GM21717 (cell line): ENCODE measurements at regions not wholly inside any gene's neighbourhood (a gene's known extent, or its start where the extent isn't known, plus 50 kb on each side); places are given as distances from the start of the nearest gene placed in this dataset.

Experiments used
- ATAC-seq: cut with Tn5 transposase; IDR thresholded peaks from one replicate; pipeline ENCODE4 v1.9.1; 2021; ENCODE audit warnings: mild to moderate bottlenecking, moderate library complexity; ENCODE audit not compliant: unreplicated experiment

DNA sequence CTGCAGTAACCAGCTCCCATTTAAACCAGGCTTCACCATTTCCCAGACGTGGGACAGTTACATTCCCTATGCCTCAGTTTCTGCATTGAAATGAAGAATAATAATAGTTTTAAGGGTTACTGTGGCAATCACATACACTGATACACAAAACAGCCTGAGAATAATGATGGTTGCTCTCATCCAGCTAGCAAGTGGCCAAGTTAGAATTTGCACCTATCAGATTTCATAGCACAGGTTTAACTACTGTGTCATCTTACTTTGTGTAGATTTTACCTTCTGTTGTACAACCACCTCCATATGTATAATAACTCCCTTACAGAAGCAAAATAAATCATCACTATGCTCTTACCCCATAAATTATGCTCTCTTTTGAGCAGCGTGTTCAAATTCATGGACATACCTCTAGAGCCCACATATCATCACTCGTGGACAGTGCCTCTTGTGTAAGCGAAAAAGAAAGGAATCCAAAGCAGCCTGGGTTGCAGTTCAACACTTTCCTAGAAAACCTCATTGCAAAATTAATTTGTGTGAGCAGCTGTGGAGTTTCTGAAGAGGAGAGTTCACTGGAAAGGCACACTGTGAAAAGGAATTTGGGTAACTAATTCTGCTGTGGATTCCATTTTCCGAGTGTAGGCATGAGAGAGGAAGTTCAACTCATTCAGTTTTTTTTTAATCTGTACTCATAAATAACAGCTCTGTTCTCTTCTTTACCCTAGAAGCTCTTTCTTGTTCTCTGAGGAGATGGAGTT lies 492.5 kb downstream of the ARL4A start:
- ATAC-seq, result no peak

DNA sequence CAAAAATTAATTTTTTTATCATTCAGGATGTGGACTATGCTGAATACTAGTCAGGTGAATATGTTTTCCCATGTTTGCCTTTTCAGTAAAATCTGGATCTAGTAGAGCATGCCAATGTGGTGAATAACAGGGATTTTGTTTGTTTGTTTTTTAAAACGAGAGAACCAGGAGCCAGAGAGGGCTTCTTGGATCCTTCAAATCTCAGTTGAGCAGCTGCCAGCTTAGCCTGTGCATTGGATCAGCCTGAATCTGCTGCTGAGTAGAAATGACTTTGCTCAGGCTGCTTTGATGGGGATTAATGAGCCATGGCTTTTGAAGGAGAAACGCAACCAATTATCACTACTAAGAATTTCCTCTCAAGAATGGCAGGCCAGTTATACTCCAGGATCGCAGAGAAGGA lies 493.8 kb downstream of the ARL4A start:
- ATAC-seq, result no peak

DNA sequence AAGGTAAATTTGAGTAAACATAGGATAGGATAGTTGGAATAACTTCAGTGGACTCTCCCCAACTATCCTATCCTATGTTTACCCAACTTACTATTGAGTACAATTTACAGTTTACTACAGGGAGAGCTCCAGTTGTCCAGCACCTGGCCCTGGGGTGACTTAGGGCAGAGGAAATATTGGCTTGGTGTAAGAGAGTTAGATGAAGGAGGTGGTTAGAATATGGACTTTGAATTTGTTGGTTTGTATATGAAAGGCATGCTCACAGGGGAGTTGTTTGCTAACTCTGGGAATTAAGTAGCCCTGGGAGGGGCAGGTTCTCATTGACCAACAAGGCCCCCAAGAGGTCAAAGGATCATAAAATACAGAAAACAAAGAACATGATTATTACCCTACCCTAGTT lies 497.7 kb downstream of the ARL4A start:
- no peak for ATAC-seq

DNA sequence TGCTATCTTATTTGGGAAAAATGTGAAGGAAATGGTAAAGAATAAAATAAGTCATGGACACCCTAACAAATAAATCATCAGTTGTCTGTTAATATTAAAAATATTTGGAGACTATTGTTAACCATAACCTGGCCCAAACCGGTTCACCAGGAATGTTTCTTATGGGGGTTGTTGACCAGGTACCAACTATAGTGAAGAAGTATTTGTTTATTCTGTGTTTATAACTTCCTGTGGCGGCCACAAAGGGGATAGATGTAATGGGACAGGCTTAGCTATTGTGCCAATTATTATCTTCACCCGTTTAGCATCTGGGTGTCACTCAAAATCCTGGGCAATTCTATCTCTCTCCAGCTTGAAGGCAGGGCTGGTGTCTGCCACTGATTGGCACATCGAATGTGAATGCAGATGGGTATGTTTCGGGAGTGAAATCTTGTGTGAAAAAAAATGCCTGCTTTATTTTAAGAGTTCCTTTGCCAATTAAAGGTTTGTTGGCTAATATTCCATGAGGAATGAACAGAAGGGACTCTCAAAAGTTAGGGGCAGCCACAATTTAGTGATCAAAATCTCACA lies 500.9 kb downstream of the ARL4A start:
- no peak for ATAC-seq

DNA sequence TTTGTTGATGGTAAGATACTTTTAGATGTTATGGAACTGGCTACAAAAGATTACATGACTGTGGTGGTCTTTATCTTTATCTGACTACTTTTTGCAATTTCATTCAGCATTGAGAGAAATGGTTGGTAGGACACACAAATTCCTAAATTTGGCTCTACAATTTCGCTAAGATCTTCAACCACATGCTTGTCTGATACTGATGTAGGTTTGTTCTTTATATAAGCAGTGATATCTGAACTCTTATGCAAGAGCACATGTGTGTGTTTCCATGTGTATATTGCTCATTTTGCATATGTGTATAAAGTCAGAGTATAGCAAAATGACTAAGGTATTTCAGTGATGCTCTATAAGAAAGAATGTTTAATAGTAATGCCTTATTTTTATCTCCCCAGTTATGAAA lies 501.5 kb downstream of the ARL4A start:
- no peak for ATAC-seq

DNA sequence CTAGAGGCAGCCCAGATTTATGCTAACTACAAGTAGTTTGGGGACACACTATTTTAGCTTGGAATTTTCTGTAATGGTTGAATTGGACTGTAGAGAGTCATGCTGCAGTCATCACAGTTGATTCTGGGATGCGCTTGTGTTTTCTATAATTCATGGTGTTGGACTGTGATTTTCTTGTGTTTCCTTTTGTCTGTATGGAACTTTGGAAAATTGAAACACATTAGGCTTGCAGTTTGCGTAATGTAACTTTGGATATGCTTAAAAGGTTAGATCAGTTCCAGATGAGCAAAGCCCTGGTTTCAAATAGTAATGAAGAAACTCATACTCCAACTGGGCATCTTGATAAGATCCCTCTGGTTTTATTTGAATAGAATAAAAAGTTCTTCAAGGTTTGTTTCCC lies 502.2 kb downstream of the ARL4A start:
- no peak for ATAC-seq

DNA sequence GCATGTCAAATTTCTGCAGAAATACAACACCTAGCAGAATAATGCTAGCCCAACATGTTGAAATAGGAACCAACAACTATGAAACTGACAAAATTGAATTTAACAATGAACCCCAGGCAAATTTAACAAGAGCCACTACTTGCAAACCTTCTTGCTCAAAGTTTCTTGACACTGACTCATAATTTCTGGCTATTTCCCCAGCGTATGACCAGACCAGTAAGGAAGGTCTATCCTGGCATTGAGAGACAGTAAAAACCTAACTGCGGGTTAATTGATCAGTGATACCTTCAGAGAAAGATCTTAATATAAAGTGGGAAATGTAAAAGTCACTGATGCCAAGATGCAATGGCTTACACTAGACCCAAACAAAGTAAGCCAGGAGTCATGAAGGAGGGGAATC lies 510.1 kb downstream of the ARL4A start:
- no peak for ATAC-seq

DNA sequence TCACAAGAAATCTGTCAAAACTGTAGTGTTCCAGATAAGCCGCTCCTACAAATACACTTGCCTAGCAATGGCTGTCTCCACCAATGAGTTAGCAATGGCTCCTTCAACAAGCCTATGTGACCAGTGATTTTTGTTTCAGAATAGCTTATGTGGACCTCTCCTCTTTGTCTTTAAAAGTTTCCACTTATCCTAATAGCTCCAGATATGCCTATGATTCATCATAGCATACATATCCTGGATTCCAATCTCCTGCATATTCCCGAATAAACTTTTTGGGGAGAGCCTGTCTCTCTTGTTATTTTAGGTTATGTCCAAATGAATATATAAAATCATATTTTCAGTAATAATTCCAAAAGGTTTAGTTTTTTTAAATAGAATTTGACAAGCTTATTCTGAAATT lies 510.6 kb downstream of the ARL4A start:
- ATAC-seq, result no peak

DNA sequence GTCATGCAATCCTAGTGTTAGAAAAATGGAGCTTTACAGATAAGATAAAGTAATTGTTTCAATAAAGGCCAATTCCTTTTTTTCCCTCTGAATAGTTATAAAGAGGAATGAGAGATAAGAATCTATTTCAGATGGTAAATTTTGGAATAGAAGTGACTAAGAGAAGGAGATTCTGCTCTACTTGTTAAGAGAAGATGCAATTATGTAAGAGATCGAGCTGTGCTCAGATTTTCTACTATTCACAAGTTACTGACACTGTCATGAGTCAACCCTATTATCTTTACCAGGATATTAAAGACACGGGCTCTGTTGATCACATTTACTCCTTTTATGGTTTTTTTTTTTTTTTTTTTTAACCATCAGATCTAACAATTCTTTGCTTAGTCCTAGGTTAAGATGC lies 511.3 kb downstream of the ARL4A start:
- no peak for ATAC-seq

DNA sequence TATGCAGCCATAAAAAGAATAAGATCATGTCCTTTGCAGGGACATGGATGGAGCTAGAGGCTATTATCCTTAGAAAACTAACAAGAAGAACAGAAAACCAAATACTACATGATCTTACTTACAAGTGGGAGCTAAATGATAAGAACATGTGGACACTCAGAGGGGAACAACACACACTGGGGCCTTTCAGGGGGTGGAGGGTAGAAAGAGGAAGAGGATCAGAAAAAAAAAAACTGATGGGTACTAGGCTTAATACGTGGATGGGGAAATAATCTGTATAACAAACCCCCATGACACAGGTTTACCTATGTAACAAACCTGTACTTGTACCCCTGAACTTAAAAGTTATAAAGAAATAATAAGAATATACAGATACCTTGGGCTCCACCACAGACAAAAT lies 514.2 kb downstream of the ARL4A start:
- ATAC-seq, result no peak

DNA sequence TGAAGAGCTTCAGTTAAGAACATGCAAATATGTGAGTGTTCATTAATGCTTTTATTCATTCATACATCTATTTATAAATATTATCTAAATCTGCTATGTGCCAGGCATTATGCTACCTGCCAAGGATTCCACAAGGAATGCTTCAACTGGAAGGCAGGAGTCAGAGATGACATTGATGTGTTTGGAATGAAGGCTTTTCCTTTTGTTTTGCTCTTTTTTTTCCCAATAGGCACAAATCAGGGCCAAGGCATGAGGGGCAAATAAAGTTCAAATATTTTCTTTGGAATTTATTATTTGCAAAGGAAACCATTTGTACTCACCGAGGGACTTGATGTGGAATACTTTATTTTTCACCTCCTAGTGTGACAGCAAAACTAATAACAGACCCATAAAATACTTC lies 530.3 kb downstream of the ARL4A start:
- ATAC-seq, result no peak

DNA sequence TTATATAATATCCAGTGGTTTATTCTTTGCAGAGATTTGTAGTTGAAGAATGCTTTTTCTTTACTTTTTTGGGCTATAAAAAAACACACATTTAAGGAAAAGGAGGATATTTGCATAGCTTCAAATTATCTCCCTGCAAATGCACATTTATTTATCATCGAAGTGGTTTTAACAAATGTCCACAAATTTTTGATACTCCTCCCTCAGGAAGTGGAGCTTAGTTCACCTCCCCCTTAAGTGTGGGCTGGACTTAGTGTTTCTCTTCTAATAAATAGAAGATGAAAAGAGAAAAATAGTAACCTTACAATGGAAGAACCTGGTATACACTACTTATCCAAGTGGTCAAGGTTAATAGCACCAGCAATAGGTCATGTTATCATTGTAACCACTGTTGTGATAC lies 537.6 kb downstream of the ARL4A start:
- ATAC-seq, result no peak

DNA sequence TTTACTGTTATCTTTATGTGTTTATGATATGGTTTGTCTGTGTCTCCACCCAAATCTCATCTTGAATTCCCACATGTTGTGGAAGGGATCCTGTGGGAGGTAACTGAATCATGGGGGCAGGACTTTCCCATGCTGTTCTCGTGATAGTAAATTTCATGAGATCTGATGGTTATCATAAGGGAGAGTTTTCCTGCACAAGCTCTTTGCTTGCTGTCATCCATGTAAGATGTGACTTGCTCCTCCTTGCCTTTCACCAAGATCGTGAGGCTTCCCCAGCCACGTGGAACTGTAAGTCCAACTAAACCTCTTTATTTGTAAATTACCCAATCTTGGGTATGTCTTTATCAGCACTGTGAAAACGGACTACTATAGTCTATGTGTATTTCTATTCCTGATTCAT lies 539.0 kb downstream of the ARL4A start:
- ATAC-seq, result no peak

DNA sequence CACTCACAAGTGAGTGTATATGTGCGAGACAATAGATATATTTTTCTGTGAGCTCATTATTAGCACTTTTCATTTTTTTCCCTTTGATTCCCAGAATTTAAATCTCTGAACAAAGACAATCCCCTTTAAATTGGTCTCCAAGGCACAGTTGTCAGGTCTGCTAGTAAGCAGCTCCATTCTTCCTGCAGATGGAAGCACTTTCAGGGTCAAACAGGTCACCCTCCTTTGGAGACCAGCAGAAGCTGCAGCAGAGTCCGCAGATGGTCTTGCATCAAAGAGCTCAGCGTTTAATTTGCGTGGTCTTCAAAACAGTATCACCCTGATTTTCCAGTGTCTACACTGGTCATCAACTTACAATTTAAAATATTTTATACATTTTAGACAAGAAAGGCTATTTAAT lies 543.8 kb downstream of the ARL4A start:
- ATAC-seq, result no peak

DNA sequence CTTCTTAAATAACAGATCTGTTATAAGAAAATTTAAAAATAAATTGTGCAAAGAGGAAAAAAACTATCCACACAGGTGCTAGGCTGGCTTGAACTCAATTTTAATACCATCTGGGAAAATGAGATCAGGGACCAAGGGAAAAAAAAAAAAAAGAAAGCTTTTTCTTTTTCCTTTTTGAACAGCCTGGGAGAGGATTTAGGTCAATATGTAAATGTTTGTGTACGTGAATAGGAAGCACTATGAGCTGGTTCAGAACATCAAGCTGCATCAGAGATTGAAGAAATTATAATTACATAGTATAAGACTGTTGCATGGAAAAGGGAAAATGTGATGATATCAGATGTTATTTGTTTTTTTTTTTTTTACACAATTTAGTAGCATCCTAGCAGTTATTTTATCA lies 548.0 kb downstream of the ARL4A start:
- no peak for ATAC-seq

DNA sequence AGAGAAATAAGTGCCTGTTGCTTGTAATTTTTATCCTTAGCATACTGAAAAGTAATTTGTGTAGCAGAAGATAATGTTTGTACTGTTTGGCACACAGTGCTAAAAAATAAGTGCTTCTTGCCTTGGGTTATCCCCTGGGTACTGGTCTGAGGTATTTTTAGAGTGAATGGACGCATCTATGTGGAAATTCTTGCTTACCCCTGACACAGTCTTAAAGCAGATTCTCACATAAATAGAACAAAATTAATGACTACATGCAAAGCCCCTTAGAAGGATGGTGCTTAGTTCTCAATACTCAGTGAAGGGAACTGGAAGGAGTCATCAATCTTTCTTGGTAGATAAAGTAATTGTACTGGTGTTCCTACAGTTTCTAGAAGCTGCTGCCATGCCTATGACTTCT lies 548.6 kb downstream of the ARL4A start:
- no peak for ATAC-seq

DNA sequence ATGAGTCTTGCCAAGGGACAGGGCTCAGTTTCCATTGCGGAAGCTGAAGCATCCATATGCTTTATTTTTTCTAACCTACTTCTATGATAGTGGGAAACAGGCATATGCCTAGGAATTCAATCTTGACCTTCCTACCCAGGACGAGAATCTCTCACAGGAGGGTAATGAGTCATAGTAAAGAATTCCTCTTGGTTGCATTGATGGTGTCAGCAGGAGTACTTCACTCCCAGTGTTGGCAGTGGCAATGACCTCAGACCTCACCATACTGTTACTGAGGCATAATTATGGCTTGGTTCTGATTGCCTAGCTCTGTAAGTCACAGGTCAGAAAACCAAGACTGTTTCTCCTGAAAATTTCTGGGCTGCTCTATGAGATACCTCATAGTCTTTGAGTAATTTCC lies 552.9 kb downstream of the ARL4A start:
- ATAC-seq, result no peak

DNA sequence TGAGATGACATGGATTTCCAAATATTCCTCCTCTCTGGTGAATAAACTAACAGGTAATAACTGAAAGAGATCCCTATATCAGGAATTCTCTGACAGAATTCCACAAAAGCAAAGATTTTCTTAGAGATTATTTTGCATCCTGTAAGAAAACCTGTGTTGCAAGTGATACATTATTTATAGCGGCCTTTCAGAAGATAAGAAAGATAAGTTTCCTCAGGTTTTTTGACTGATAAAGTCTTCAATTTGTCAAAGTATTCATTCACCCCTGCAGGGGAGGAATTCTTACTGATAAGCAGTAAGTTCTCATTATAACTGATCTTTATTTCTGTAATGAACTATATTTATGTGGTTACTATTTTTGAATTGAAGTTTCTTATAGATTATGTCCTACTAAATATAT lies 554.0 kb downstream of the ARL4A start:
- ATAC-seq, result no peak

DNA sequence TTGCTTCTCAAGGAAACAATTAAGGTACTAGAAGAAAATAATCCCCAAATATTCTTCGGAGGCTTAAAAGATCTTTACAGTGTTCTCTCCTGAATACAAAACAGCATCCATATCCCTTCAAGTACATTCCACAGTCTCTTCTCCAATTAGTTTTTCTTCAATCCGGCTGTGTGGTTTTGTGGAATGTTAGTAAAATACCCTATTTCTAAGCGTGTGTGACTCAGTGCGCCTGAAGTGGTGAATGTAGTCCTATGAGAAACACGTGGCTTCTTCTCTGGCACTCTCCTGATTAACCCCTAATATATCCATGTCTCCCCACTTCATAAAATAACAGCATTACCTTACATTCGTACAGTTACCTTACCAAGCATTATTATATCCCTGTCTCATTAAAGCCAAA lies 570.2 kb downstream of the ARL4A start:
- no peak for ATAC-seq

DNA sequence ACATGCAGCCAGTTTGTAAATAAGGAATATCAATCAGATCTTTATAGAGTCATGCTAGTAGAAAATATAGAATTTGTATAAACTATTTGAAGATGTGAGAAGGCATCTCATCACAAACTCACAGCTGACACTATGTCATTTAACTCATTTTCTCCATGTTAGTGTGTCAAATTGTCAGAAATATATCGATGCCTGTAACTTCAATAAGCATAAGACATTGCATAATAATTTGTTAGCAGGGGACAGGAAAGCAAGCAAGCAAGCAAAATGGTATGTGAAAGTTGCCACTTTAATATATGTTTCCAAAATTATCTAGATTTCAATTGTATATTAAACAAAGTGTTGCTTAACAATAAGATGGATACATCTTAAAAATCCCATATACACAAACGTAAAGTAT lies 571.0 kb downstream of the ARL4A start:
- ATAC-seq, result no peak

DNA sequence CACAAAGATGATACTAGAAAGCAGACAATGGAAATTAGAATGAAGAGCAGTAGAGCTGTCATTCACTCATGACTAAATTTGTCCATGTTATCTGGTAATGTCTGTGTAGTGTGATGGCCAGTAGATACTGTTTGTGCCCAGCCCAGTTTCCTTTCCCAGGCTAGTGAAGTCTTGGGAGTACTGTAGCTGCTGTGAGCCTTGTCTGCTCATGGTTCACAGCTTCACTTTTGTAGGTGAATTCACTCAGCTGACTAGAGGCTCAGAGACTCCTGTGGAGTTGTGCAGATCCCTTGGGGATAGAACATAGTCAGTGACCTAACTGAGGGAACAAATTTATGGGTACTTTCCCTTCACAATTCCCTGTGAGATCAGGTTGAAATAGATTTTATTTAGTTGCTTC lies 572.5 kb downstream of the ARL4A start:
- ATAC-seq, result no peak

DNA sequence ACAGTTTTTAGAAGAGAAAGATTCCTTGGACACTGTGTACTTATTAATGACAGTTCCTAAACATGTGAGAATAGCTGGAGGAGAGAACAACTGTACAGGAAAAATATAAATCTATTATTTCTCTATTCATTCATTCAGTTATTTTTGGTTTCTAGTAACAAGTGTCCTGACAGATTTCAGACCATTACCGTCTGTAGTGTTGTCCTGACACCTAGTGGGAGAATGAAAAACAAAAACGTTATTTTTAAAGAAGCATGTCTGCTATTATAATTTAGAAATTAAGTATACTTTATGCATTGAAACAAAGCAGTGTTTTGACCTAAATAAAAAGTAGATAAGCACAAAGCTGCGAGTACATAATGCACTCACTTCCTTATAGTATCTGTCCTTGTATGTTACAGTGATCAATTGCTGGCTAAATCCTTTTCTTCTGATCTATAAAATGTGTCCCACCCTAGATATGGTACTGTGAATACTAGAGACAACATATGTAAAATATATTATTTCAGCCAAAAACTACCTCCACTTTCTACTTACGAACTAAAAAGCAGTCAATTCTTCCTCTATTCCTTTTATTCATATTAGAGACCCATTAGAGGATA lies 575.6 kb downstream of the ARL4A start:
- ATAC-seq, result no peak

DNA sequence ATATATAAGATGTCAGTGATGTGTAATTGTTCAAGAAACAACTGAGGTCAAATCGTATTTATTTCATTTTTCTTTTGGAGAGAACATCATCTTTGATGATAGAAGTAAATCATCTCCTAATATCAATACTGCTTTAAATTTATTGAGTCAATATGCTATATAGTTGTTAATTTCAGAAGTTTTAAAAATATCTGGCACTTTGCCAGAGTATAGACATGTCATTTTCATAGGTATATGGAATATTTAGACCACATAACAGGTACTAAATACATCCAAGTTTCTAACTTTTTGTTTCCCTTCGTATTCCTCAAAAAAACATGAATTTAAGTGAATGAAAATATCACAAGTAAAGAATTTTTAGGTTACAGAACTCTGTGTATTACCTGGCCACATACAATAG lies 577.8 kb downstream of the ARL4A start:
- ATAC-seq, result no peak
